HL-60 (cell line): ENCODE measurements at regions not wholly inside any gene's neighbourhood (a gene's known extent, or its start where the extent isn't known, plus 50 kb on each side); places are given as distances from the start of the nearest gene placed in this dataset.

Source experiments
- DNase-seq, 2 experiments: peaks; one replicate each; pipeline ENCODE4 v3.0.0-alpha.2; 2010 to 2020; ENCODE audit warnings: low read depth in 1 of 2, low spot score in 1 of 2
- H3K27ac ChIP-seq: fragments of 250-450 bp; sonication (Bioruptor Pico); replicated peaks from 2 replicates; pipeline ENCODE4 v1.5.1; 2020; ENCODE audit warnings: mild to moderate bottlenecking, moderate library complexity
- H3K27me3 ChIP-seq: fragments of 250-450 bp; sonication (Bioruptor Pico); 2 replicates; pipeline ENCODE4 v1.5.1; 2021; ENCODE audit warnings: mild to moderate bottlenecking, moderate library complexity; ENCODE audit not compliant: insufficient read depth, poor library complexity, severe bottlenecking
- H3K4me3 ChIP-seq: replicated peaks from 2 replicates; pipeline ENCODE4 v1.5.1; 2011; ENCODE audit warnings: mild to moderate bottlenecking, control low read depth, low read length; ENCODE audit not compliant: insufficient read depth
- CTCF ChIP-seq: IDR thresholded peaks from one replicate; pipeline ENCODE4 v1.5.1; 2011; ENCODE audit warnings: low read length, control low read depth, inconsistent platforms; ENCODE audit not compliant: insufficient read depth
- GABPA ChIP-seq: IDR thresholded peaks from 2 replicates; pipeline ENCODE4 v1.6.1; 2012; ENCODE audit warnings: low read depth
- POLR2AphosphoS5 ChIP-seq: IDR thresholded peaks from 2 replicates; pipeline ENCODE4 v1.6.1; 2012; ENCODE audit warnings: low read depth
- REST ChIP-seq: IDR thresholded peaks from 2 replicates; pipeline ENCODE4 v1.6.1; 2012; ENCODE audit warnings: low read depth; ENCODE audit not compliant: insufficient replicate concordance
- SPI1 ChIP-seq: IDR thresholded peaks from 2 replicates; pipeline ENCODE4 v1.6.1; 2012; ENCODE audit warnings: low read depth, mild to moderate bottlenecking, borderline replicate concordance

DNA sequence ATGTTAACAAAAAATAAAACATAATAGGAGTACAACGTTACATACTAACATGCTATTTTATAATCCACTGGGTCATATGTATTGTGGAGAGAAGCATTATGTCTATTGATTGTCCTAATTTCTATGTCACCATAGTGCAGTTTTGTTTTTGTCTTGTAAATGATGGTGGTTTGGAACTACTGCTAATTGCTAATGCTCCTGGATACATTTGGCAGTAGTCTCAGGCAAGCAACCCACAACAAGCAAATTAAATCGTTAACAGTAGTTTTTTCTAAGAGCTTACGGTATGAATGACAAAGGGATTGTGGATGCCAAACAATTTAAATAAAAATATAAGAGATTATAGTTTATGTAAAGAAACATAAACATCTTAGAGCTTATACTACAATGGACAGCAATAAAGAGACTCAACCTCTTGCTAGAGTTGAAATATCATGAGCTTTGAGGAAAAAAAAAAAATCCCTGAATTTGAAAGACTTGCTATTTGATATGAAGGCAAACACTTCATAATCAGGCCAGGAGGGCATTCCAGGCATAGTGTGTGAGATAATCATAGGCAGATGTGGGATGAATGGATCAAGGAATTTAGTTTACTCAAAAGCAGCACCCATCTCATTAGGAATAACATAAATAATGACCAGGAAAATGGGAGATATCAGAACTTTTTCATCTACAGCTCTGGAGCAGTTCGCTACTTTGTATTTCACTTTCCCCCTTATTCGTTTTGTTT lies 181.3 kb downstream of the CCDC59 start:
- TF ChIP-seq SPI1 = no peak
- TF ChIP-seq GABPA = no peak
- no peak for TF ChIP-seq POLR2AphosphoS5
- no peak for TF ChIP-seq REST
- no peak for TF ChIP-seq CTCF
- Histone ChIP-seq H3K27me3 (no peaks in the 10 kb centered on the region), H3K4me3 (no peak overlapping the region), H3K27ac (no peak overlapping the region)
- no peak for DNase-seq

- no peak overlapping the region for H3K4me3 ChIP-seq
- DNase-seq = no peak
- TF ChIP-seq SPI1 (no peak), POLR2AphosphoS5 (no peak)
- no peaks in the 10 kb centered on the region for H3K27me3 ChIP-seq
- H3K27ac ChIP-seq = no peak overlapping the region
Measured at GRCh38 chr12:82176026-82176425, 182.2 kb downstream of the CCDC59 start.

DNA sequence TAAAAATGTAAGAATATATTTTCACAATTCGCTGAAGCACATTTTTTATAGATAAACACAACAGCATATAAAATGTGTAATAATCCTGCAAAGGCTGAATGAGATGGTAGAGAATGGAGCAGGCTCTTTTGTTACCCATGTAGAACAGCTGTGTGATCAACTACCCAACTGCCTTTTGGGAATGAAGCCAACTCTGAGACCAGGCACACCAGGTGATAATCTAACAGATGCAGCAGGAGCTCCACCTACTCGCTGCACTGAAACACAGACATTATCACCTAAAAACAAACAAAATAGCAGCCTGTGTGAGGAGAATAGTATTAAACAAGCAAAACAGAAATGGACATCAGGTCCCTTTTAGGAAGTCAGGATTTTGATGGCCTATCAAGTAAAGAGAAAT lies 183.3 kb downstream of the CCDC59 start:
- TF ChIP-seq POLR2AphosphoS5 (no peak), GABPA (no peak), REST (no peak), CTCF (no peak), SPI1 (no peak)
- Histone ChIP-seq H3K27ac (no peak overlapping the region), H3K4me3 (no peak overlapping the region), H3K27me3 (no peaks in the 10 kb centered on the region)
- DNase-seq = no peak

DNA sequence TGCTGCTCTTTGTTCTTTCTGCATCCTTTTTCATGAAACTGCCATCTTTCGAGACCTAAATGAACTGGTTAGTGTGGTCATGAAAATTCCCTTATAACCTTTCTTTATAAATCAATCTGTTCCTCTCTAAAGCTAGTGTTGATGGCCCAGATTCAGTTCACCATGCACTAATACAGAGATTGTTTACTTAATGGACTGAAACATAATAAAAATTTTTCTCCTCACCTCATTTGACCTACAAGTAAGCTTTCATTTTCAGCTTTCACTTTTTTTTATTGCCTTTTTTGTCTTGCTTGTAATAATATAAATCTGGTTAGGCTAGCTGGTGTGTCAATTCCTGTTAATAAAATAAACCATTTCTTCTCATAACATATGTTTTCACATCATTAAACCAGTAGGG lies 183.8 kb downstream of the CCDC59 start:
- TF ChIP-seq REST = no peak
- TF ChIP-seq POLR2AphosphoS5 = no peak
- TF ChIP-seq CTCF = no peak
- no peak for TF ChIP-seq GABPA
- no peak for TF ChIP-seq SPI1
- no peak for DNase-seq
- Histone ChIP-seq H3K27me3 (no peaks in the 10 kb centered on the region), H3K4me3 (no peak overlapping the region), H3K27ac (no peak overlapping the region)
